Activated T-cell treated with anti-CD3 and anti-CD28 coated beads, Interleukin-2, amount 50 U/mL, for 72 hours (primary cell): ENCODE measurements at regions not wholly inside any gene's neighbourhood (a gene's known extent, or its start where the extent isn't known, plus 50 kb on each side); places are given as distances from the start of the nearest gene placed in this dataset.

ENCODE experiments used
- ATAC-seq, 2 donors: fragments of 150-1000 bp; cut with Tn5 transposase; replicated peaks in 1 of 2; 2 replicates each; pipeline ENCODE4 v1.10.0; 2021; ENCODE audit warnings: moderate library complexity in 2 of 2, mild to moderate bottlenecking in 1 of 2
- DNase-seq, 2 donors: peaks; one replicate each; pipeline ENCODE4 v3.0.0; 2021 to 2022; ENCODE audit warnings: mixed read lengths in 1 of 2
- H3K27ac Mint-ChIP-seq: one replicate; pipeline ENCODE4 v1.8.0; 2022; ENCODE audit warnings: mild to moderate bottlenecking, moderate library complexity, mixed read lengths
- H3K27me3 Mint-ChIP-seq: one replicate; pipeline ENCODE4 v1.8.0; 2022; ENCODE audit warnings: low read depth, mixed read lengths
- H3K36me3 Mint-ChIP-seq, 2 donors: one replicate each; pipeline ENCODE4 v1.8.0; 2022; ENCODE audit warnings: mixed read lengths in 2 of 2, mild to moderate bottlenecking in 1 of 2; ENCODE audit not compliant: insufficient read depth in 2 of 2
- H3K4me1 Mint-ChIP-seq: one replicate; pipeline ENCODE4 v1.8.0; 2022; ENCODE audit warnings: low read depth, mixed read lengths
- H3K4me3 Mint-ChIP-seq, 2 donors: one replicate each; pipeline ENCODE4 v1.8.0; 2022; ENCODE audit warnings: mild to moderate bottlenecking in 2 of 2, mixed read lengths in 2 of 2, moderate library complexity in 2 of 2
- H3K9me3 Mint-ChIP-seq, 2 donors: one replicate each; pipeline ENCODE4 v1.8.0; 2022; ENCODE audit warnings: mixed read lengths in 2 of 2

- no peak overlapping the region for H3K4me3 Mint-ChIP-seq
- H3K4me1 Mint-ChIP-seq = no peaks in the 10 kb centered on the region
- no peak overlapping the region for H3K27ac Mint-ChIP-seq
- no peaks in the 10 kb centered on the region for H3K9me3 Mint-ChIP-seq
- no peak for ATAC-seq
- no peak for DNase-seq
- H3K36me3 Mint-ChIP-seq = no peaks in the 10 kb centered on the region
- no peaks in the 10 kb centered on the region for H3K27me3 Mint-ChIP-seq
These were observed 78.4 kb upstream of the NR3C1 start for GRCh38 chr5:143481697-143482531.

DNA sequence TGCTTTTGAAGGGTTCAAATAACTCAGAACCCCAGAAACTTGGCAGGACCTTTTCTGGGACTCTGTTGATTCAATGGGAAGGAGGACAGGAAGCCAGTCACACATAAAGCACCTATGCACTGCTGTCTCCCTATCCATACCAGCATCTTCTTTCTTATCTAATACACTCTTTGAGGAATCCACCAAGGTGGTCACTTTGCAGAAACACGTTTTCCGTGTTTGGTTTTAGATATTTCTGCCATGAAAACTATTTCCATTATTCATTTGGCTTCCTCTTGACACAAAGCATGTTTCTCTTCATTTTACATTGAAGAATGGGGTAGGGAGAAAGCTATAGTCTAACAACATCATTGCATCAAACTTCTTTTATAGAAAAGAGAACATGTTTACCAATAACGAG, 76.5 kb upstream of the NR3C1 start:
- H3K9me3 Mint-ChIP-seq = no peaks in the 10 kb centered on the region
- no peak overlapping the region for H3K27ac Mint-ChIP-seq
- no peak for DNase-seq
- no peak overlapping the region for H3K4me3 Mint-ChIP-seq
- ATAC-seq = no peak
- no peaks in the 10 kb centered on the region for H3K4me1 Mint-ChIP-seq
- no peaks in the 10 kb centered on the region for H3K36me3 Mint-ChIP-seq
- H3K27me3 Mint-ChIP-seq = peaks cover 7% of the 10 kb centered on the region

DNA sequence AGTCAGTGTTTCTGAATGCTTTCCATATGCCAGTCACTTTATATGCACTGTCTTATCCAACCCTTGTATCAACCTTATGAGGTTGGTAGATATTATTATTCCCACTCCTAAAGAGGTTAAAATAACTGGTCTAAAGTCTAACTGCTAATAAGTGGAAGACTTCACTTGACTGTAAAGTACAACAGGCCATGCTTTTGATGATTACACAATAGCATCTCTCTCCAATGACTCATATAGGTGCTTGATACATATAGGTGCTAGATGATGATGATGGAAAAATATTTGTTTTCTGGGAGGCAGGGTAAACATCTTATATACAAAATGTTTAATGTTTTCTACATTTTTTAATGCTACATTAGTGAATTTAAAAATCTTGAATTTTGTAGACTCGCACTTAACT, 75.9 kb upstream of the NR3C1 start:
- H3K27me3 Mint-ChIP-seq = peaks cover 7% of the 10 kb centered on the region

GRCh38 chr5:143476601-143477211, 73.2 kb upstream of the NR3C1 start:
- no peak overlapping the region for H3K4me3 Mint-ChIP-seq
- no peaks in the 10 kb centered on the region for H3K4me1 Mint-ChIP-seq
- H3K9me3 Mint-ChIP-seq = no peaks in the 10 kb centered on the region
- no peaks in the 10 kb centered on the region for H3K36me3 Mint-ChIP-seq
- peaks cover 7% of the 10 kb centered on the region for H3K27me3 Mint-ChIP-seq
- no peak overlapping the region for H3K27ac Mint-ChIP-seq
- ATAC-seq (no peak), DNase-seq (no peak)

More for the DNA sequence above, 75.9 kb upstream of the NR3C1 start:
- no peaks in the 10 kb centered on the region for H3K4me1 Mint-ChIP-seq
- H3K9me3 Mint-ChIP-seq = no peaks in the 10 kb centered on the region
- no peak overlapping the region for H3K27ac Mint-ChIP-seq
- H3K4me3 Mint-ChIP-seq = no peak overlapping the region
- DNase-seq (no peak), ATAC-seq (no peak)
- no peaks in the 10 kb centered on the region for H3K36me3 Mint-ChIP-seq

DNA sequence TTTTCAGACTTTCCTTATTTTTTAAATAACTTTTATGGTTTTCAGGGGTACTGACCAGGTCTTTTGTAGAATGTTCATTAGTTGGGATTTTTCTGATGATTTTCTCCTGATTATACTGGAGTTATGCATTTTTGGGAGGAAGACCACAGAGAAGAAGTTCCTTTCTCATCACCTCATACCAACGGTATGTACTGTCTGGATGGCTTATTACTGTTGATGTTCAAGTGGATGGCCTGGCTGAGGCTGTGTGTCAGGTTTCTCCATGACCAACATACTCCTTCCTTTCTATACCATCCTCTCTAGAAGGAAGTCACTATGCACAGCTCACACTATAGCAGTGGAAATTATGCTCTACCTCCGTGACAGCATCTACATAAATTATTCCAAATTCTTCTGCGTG, 71.1 kb upstream of the NR3C1 start:
- no peak overlapping the region for H3K27ac Mint-ChIP-seq
- no peaks in the 10 kb centered on the region for H3K36me3 Mint-ChIP-seq
- no peak overlapping the region for H3K4me3 Mint-ChIP-seq
- H3K9me3 Mint-ChIP-seq = no peaks in the 10 kb centered on the region
- DNase-seq = no peak
- H3K27me3 Mint-ChIP-seq = peaks cover 7% of the 10 kb centered on the region
- no peaks in the 10 kb centered on the region for H3K4me1 Mint-ChIP-seq
- no peak for ATAC-seq

DNA sequence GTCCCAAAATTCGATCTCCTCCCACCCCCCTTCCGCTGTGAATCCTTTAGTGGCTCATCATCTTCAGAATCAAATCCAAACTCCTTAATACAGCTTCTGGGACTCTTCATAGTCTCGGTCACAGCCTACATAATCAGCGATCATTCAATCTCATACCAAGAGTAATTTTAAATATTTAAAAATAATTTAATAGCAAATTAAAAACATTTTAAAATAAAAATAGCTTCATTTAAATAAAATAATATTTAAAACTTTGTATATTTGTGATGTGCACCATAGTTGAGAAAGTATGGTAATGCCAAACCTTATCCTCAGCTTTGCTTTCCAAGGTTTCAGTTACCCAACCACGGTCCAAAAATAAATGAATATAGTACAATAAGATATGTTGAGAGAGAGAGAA, 70.0 kb upstream of the NR3C1 start:
- no peak overlapping the region for H3K4me3 Mint-ChIP-seq
- no peaks in the 10 kb centered on the region for H3K4me1 Mint-ChIP-seq
- H3K36me3 Mint-ChIP-seq = peaks cover 0 to 3% of the 10 kb centered on the region in 2 donors
- peaks cover 0 to 4% of the 10 kb centered on the region in 2 donors for H3K9me3 Mint-ChIP-seq
- DNase-seq = no peak
- H3K27me3 Mint-ChIP-seq = peaks cover 7% of the 10 kb centered on the region
- no peak overlapping the region for H3K27ac Mint-ChIP-seq
- ATAC-seq = no peak

DNA sequence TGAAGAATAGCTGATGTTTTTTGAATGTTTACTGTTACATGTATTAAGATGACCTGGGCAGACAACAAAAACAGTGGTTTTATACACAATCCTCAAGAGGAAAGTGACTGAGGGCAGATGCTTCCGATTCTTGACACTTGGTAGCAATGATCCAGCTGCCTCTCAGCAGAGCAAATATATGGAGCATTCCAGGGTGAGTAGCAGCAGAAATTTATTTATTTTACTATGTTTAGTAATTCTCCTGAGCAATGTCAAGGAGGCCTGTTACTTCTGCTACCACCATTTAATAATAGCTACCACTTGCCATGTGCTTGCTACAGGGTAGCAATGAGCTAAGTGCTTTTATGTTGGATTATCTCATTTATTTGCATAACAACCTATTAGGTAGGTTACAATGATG, 69.1 kb upstream of the NR3C1 start:
- ATAC-seq (no peak), DNase-seq (no peak)
- H3K9me3 Mint-ChIP-seq = peaks cover 0 to 4% of the 10 kb centered on the region in 2 donors
- no peak overlapping the region for H3K4me3 Mint-ChIP-seq
- peaks cover 7% of the 10 kb centered on the region for H3K27me3 Mint-ChIP-seq
- no peaks in the 10 kb centered on the region for H3K4me1 Mint-ChIP-seq
- H3K27ac Mint-ChIP-seq = no peak overlapping the region
- peaks cover 0 to 3% of the 10 kb centered on the region in 2 donors for H3K36me3 Mint-ChIP-seq

- ATAC-seq (no peak), DNase-seq (no peak)
- Mint-ChIP-seq H3K4me1 (no peaks in the 10 kb centered on the region), H3K4me3 (no peak overlapping the region), H3K36me3 (peaks cover 0 to 3% of the 10 kb centered on the region in 2 donors), H3K27me3 (peaks cover 7% of the 10 kb centered on the region), H3K9me3 (peaks cover 0 to 4% of the 10 kb centered on the region in 2 donors), H3K27ac (no peak overlapping the region)
These were observed 68.4 kb upstream of the NR3C1 start for GRCh38 chr5:143471666-143472464.

GRCh38 chr5:143471041-143471509, 67.6 kb upstream of the NR3C1 start:
- DNase-seq = no peak
- ATAC-seq = no peak
- Mint-ChIP-seq H3K36me3 (peaks cover 0 to 3% of the 10 kb centered on the region in 2 donors), H3K27ac (no peak overlapping the region), H3K4me3 (no peak overlapping the region), H3K4me1 (no peaks in the 10 kb centered on the region), H3K27me3 (peaks cover 7% of the 10 kb centered on the region), H3K9me3 (peaks cover 0 to 4% of the 10 kb centered on the region in 2 donors)

- no peak for ATAC-seq
- H3K4me3 Mint-ChIP-seq = no peak overlapping the region
- H3K27ac Mint-ChIP-seq = no peak overlapping the region
- H3K27me3 Mint-ChIP-seq = peaks cover under 1% of the 10 kb centered on the region
- peaks cover under 1 to 3% of the 10 kb centered on the region in 2 donors for H3K36me3 Mint-ChIP-seq
- peaks cover under 1 to 4% of the 10 kb centered on the region in 2 donors for H3K9me3 Mint-ChIP-seq
- no peak for DNase-seq
- no peaks in the 10 kb centered on the region for H3K4me1 Mint-ChIP-seq
These were observed 66.6 kb upstream of the NR3C1 start for GRCh38 chr5:143470120-143470519.

DNA sequence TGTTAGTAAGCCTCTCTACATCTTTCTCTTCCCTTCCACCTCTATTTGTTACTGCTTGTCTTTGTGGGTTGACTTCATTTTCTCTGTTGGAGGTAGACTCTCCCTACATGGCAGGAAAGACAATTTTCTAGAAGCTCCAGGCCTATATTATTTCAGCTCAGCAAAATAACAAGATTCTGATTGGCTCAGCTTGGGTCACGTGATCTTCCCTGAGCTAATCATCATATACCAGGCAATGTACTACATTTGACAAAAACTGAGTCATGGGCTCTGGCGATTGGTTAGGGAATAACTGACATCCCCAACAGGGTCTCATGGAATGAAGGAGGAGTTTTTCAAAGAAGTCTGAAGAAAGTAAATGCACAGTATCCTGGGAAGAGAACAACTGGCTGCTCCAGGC, 65.6 kb upstream of the NR3C1 start:
- Mint-ChIP-seq H3K4me3 (no peak overlapping the region), H3K4me1 (no peaks in the 10 kb centered on the region), H3K27ac (no peak overlapping the region), H3K36me3 (peaks cover 2 to 3% of the 10 kb centered on the region in 2 donors), H3K9me3 (peaks cover 3 to 4% of the 10 kb centered on the region in 2 donors), H3K27me3 (no peaks in the 10 kb centered on the region)
- DNase-seq (no peak), ATAC-seq (no peak)

- H3K4me3 Mint-ChIP-seq = no peak overlapping the region
- H3K9me3 Mint-ChIP-seq = peaks cover 3 to 5% of the 10 kb centered on the region in 2 donors
- no peak for DNase-seq
- peaks cover 2 to 3% of the 10 kb centered on the region in 2 donors for H3K36me3 Mint-ChIP-seq
- H3K27ac Mint-ChIP-seq = no peak overlapping the region
- ATAC-seq = no peak
- no peaks in the 10 kb centered on the region for H3K4me1 Mint-ChIP-seq
- no peaks in the 10 kb centered on the region for H3K27me3 Mint-ChIP-seq
These were observed 63.1 kb upstream of the NR3C1 start for GRCh38 chr5:143466632-143467031.
